GM18520 (cell line): ENCODE measurements at regions not wholly inside any gene's neighbourhood (a gene's known extent, or its start where the extent isn't known, plus 50 kb on each side); places are given as distances from the start of the nearest gene placed in this dataset.

Experiments used
- ATAC-seq: cut with Tn5 transposase; IDR thresholded peaks from one replicate; pipeline ENCODE4 v1.9.1; 2021; ENCODE audit not compliant: unreplicated experiment

DNA sequence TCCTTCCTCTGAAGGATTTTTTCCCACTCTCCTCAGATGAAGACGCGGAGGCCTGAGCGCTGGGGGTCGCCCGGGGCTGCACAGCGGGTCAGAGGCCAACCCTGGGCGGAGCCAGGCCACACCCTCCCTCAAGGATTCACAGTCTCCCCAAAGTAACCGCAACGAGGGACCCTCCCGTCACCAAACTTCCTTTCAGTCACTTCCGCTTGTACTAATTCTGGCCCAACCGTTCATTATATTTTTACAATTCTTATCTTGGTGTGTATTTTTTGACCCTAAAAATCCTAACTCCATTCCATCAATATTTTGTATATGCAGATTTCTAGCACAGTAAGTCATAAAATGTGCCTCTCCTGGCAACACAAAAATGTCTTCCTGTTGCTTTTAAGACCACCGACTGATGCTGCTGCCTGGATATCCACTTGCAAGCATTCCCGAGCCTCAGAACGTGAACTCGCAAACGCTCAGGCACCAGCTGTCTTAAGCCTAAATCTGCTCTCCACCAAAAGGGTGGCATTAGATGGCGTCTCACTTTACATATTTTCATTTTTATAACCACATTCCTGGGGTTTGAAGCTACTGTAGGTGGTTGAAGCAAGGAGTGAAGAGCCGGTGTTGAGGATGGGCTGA, 128.0 kb downstream of the DLL1 start:
- no peak for ATAC-seq

DNA sequence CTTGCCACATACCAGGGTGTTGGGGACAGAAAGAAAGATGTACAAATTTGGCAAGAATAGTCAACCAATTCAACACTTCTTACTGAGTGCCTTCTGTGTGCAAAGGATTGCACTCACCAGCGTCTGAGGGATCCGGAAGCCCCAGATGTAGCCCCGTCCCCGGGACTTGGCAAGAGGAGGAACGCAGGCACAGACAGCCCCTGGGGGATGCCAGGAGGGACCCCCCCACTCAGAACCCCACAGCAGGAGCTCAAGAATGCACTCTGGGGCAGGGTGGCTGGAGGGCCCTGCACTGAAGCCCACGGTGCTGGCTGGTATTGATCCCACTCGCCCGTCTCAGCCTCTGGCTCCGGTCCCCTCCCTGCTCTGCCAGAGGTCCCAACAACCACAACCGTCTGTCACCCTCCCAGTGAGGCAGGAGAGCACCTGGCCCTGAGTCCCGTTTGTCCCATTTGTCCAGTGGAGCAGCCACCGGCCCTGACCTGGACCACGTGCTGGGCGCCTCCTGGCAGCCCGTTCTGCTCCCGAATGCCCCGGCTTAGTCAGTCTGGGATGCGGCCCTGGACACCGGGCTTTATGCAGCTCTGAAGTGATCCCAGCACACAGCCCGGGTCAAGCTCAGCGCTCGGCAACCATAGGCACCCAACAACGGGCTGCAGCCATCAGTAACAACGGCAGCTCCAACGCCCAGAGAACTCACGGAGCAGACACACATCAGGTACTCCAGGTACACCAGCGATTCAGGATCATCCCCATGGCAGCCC, 128.7 kb downstream of the DLL1 start:
- no peak for ATAC-seq

DNA sequence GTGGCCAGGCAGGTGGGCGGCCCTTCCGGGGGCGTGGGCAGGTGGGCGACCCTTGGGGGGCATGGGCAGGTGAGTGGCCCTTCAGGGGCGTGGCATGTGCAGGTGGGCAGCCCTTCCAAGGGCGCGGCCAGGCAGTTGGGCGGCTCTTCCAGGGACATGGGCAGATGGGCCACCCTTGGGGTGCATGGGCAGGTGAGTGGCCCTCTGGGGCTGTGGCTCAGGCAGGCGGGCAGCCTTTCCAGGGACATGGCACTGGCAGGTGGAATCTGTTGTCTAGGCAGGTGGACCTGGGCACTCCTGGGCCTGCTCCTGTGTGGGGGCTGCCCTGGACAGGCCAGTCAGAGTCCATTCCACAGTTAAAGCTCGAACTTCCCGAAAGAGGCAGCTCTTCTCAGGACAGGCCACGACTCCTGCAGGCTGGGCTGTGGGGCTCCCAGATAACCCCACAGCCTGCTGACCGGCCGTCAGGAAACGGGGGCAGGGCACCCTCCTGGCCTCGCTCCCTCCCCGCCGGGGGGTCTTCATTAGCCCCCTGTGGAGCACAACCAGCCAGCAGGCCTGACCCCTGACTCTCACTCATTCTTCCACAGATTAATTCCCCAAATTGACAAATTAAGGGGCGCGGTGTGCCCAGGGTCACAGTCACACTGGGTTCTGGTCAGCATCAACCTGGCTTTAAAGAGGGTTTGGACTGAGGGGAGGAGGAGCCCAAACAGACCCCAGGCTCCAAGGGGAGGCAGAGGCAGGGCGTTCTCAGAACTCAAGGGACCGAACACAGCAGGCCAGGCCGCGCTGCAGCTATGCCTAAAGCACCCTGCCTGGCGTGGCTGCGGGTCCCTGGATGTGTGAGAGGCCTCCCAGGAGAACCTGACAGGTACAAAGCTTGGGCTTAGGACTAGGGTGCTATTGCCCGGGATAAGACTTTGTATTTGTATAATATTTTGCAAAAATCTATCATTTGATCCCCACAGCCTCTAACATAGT, 130.0 kb downstream of the DLL1 start:
- ATAC-seq, result no peak

DNA sequence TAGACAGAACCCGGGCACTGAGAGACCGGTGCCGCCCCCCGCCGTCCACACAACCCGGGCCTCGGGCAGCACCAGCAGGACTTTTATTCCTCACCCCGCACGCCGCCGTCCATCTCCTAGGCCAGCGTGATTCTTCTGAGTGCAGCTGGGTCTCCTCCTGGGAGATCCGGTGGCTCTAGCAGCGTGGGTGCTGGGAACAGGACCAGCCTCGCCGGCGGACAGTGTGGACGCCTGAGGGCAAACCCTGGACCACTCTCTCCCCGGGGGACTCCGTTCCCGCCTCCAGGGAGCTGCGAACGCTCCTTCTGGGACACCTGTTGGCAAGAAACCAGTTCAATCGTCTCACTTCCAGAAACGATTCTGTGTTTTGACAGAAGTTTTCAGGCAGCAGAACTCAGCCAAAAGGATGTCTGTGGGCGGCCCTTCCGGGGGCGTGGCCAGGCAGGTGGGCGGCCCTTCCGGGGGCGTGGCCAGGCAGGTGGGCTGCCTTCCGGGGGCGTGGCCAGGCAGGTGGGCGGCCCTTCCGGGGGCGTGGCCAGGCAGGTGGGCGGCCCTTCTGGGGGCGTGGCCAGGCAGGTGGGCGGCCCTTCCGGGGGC, 130.7 kb downstream of the DLL1 start:
- ATAC-seq, result no peak

DNA sequence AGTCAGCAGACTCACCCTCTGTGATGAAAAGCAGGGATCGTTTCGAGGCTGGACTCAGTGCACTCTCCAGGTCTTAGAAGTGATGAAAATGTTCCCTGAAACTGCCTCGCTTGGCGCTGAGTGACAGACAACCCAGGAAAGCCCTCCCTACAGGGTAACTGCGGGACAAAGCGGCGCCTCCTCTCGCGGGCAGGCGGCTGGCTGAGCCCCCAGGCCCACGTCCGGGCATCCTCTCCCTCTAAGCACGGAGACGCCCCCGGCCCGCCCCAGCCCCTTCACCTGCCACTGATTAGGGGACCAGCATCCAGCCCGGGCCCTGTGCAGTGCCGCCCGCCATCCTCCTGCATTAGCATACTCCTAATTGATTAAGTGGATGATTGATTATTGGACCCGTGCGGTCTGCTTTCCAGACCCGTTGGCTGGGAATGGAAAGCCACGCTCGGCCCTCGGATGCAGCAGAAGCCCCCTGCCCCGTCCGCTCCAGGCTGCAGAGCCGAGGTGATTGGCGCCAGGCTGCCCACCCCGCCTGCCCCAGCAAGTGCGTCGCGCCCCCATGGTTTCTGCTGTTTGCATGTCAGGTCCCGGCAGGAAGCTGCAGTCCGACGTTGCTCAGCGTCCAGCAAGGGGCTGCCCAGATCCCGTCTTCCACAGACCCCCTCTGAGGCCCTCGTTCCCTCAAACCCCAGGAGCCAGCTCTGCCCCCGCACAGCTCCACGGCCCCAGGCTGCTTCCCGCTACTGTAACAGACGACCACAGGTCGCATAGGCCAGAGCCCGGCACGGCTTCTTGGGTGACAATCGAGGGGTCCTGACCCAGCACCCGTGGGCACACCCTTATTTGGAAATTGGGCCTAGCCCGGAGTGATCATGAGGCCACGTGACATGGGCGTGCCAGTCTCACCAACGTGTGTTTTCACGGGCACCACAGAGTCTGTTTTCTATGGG, 131.6 kb downstream of the DLL1 start:
- ATAC-seq, result no peak

DNA sequence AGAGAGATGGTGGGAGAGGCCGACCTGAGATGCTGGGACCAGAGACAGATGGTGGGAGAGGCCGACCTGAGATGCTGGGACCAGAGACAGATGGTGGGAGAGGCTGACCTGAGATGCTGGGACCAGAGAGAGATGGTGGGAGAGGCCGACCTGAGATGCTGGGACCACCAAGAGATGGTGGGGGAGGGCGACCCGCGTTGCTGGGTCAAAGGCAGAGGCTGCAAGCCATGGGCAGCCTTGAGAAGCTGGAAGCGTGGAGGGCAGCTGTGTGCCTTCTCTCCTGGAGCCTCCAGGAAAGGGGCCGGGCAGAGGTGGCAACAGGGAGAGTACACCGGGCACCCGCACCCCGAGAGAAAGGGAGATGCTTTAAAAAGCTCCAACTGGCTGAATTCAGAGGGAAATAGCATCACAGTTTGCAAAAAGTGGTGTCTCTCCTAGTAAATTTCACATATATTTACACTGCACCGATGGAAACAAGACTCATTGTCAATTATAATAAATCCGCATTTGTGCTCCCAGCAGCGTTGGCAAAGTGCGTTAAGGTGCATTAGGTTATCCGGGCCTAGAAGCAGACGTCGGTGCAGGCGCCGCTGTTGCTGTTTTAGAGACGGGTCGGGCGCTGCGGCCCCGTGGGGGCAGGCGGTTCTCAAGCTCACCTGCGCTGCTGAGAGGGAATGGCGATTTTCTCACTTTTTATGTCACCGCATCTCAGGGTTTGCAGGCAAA, 132.4 kb downstream of the DLL1 start:
- no peak for ATAC-seq

DNA sequence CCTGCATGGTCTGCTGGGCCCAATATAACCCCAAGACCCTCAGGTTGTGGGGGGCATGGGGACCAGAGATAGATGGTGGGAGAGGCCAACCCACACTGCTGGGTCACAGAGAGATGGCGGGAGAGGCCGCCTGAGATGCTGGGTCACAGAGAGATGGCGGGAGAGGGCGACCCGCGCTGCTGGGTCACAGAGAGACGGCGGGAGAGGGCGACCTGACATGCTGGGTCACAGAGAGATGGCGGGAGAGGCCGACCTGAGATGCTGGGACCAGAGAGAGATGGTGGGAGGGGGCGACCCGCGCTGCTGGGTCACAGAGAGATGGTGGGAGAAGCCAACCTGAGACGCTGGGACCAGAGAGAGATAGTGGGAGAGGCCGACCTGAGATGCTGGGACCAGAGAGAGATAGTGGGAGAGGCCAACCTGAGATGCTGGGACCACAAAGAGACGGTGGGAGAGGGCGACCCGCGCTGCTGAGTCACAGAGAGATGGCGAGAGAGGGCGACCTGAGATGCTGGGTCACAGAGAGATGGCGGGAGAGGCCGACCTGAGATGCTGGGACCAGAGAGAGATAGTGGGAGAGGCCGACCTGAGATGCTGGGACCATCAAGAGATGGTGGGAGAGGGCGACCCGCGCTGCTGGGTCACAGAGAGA, 133.2 kb downstream of the DLL1 start:
- no peak for ATAC-seq

DNA sequence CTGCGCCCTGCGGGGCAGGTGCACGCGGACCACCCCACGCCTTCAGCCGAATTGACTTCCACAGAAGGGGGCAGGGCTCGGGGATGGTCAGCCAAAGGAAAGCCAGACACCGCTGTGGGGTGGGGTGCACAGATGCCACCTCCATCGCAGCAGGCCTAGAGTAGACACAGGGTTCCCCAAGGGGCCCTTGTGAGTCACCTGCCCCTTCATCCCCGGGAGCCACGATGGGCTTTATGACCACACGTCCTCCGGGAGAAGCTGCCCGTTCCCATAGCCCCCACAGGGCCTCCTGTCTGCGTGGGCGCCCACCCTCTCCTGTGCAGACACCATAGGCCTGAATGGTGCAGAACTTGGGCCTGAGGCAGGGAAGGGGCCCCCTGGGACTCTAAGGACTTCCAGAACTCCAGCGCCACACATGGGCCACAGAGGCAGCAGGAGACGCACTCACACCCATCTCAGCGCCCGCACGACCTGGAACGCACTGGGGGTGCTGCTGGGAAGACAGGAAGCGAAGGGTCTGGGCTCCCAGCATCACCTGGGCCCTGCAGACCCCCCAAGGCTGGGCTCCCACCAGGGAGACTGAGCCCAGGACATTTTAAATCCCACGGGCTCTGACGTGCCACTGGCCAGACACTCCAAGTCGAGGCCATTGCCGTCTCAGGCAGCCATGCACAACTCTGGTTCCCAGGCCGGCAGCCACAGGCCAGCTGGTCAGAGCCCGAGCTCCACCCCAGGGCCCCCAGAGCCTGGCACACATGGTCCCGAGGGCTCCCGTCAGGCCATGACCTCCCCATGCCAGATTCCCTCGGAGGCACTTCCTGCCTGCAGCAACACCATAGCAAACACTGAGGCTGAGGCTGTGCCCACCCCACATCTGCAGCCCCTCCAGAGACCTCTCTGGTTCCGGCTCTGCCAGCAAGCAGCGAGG, 134.2 kb downstream of the DLL1 start:
- no peak for ATAC-seq

DNA sequence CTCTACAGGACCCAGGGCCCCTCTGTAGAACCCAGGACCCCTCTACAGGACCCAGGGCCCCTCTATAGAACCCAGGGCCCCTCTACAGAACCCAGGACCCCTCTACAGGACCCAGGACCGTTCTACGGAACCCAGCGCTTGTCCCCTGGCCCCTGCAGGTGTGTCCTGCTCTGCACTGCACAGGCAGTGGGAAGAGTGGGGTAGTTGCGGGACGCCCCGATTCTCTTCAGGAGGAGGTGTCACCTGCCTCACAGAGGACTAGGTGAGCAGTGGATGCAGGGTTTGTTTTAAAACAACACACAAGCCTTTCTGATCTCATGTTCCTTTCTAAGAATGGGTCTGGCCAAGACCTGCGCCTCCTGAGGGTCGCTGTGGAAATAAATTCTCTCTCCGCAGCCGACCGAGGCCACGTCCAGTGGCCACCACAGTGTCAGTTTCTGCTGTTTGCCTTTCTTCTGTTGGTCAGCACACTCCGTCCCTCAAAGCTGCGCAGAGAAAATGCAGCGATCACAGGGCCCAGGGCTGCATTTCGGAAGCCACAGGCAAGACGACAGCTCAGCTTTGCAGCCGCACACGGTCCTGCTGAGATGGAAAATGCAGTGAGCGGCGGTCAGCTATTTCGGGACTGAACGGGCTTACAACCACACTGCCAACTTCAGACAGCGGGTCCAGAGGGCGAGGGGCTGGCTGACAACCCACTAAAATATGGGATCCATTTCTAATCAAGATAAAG, 135.2 kb downstream of the DLL1 start:
- ATAC-seq, result no peak

DNA sequence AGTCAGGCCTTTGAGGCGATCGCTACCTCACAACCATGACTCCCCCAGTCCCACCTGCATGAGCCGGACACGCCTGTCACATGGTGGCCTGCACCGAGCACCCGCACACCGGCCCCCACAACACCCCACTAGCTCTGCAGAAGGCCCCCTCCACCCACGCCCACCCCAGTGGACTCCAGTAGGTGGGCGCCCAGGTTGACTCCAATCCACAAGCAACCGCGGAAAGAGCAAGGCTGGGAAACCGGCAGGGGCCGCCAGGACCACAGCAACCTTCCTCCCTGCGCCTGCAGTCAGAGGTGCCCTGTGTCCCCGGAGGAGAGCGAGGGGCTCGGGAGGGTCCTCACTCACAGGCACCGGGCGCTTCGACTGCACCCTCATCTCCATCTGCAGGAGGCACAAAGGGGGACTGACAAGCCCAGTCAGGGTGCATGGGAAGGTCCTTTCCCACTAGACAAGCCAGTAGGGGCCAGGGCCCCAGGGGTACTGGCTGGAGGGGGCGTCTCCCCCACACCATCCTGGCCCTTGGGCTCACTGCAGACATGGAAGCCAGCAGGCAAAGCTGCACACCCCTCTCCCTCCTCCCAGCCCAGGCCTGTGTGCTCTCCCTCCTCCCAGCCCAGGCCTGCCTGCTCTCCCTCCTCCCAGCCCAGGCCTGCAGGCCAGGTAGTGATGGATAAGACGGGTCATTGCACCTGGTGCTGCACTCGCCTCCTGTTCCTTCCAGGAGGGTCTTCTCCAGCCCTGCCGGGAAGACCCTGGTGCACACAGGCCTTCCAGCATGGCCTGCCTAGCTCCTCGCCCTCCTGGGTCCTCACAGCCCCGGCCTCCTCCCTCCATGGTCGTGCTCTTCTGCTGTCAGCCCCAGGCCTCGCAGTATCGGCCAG, 137.2 kb downstream of the DLL1 start:
- ATAC-seq, result no peak

DNA sequence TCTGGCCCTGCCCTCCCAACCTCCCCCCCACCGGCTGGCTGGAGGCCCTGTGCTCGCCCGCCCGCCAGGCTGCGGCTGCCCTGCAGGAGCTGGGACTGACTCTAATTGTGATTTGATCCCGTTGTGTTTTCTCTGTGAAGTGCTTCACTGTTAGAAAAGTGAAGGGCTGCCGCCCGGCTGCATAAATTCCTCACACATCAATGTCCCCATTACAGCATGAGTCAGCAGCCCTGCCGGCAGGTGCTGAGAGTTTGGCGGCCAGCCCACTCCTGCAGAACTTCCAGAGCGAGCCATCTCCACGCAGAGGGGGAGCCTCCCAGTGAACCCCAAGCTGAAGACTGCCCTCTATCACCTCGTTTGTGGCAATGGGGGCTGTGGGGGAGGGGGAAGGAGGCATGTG, 137.9 kb downstream of the DLL1 start:
- no peak for ATAC-seq

DNA sequence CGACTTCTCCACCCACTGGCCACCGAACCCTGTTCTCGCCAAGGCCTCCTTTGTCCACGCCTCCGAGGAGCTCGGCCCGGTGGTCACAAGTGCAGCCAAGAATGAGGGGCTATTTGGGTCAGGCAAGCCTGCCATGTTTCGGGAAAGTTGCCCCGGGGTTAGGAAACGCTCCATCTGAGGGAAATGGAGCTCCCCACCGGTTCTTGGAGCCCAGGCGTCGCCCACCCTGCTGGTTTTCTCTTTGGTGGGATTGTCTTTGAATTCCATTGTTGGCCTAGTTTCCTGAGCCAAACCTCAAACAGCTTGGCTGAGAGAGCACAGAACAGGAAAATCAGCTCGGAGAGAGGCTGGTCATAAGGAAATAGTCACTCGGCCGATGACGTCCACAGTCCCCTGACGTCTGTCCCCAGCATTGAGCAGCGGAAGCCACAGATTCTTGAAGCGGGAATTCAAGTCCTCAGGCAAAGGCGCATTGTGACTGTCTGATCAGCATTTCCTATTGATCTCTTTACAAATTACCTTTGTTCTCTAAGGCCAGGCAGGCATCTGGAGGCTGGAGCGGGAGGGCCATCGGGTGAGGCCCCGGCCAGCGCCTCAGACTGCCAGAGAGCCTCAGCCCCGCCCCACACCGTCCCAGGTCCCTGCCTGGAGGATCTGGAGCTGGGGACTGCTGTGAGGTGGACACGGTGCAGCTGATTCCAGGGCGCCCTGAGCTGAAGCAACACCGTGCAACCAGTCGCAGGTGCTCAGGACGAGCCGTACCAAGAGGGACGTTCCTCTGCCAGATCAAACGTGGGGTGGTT, 138.6 kb downstream of the DLL1 start:
- no peak for ATAC-seq

DNA sequence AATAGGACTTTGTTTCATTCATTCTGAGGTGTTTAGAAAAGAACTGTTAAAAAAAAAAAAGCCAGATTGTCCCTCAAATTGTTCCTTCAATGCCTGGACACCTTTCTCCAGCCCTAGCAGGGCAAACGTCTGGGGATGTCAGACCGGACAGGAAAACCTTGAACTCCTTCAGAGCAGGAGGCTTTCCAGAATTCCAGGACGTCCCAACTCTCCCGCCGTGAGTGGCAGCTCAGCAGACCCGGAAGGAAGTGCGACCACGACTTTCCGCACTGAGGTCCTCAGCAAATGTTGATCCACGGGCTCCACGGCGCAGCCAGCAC, 139.1 kb downstream of the DLL1 start:
- ATAC-seq, result no peak

DNA sequence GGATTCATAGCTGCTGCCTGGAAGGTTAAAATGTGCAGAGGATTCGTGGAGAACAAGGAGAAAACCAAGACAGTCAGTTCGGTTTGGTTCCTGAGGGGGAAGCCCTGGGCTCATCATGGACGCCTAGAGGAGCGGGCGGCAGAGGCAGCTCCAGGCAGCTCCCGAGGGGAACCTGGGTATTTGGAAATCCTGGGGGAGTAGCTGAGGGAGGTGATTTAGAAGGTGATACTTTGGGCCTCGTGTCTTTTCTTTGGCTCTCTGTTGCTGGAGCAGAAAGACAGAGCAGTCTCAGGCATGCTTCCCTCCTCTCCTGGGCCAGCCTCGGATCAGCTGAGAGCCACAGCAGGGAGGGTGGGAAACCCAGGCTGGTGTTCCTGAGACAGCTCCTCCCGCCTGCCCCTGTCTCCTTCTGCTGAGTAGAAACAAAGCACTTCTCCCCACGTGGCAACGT, 139.5 kb downstream of the DLL1 start:
- no peak for ATAC-seq

DNA sequence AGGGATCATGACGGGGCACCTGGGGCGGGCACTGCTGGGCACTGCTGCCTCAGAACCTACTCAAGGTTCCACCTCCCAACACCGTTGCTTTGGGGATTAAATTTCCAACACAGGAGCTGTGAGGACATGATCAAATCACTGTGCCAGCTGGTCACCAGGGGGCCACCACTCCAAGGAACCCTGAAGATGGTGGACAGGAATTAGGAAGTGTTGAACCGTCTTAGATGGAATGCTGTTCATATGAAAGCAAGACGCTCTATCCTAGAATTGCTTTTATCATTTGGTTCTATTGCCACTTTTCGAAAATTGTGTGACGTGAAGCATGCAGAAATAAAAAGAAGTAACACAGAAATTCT, 140.3 kb downstream of the DLL1 start:
- ATAC-seq, result no peak
